ENCODE measurements at regions not wholly inside any gene's neighbourhood (a gene's known extent, or its start where the extent isn't known, plus 50 kb on each side); places are given as distances from the start of the nearest gene placed in this dataset.

DNA sequence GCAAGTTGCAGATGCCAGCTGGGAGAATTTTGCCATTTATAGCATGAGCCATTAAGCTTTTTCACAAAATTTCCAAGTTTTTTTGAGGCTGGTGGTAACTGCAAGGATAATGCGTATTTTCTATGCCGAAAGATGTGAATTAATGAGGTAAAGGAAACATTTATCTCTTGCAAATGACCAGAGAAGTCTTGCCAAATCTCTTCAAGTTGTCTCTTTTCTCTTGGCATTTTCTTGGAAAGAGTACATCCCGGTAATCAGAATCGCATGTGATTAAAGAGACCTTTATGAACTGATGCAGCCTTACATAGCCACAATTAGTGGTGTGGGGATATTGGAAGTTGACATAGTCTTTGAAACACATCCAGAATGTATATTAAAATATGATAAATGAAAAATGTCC lies 136.5 kb upstream of the MMADHC start (continued):
- TF ChIP-seq ARID3A (IDR thresholded peaks at IDR 0.05; ENCODE audit: borderline replicate concordance, low read depth, low read length) (no peak), NCOA1 (IDR thresholded peaks at IDR 0.05; ENCODE audit: low read depth) (no peak), KAT2B (IDR thresholded peaks at IDR 0.05; ENCODE audit: low read depth, low read length) (no peak)

GRCh38 chr2:149720615-149721014 lies 133.0 kb upstream of the MMADHC start:
- Histone ChIP-seq H3K36me3 (ENCODE audit: control insufficient read depth, insufficient read depth, low read length) (no peaks in the 10 kb centered on the region), H3K4me2 (ENCODE audit: insufficient read depth, low read length) (no peak overlapping the region), H2AFZ (ENCODE audit: low read depth, low read length) (no peak overlapping the region), H3K27me3 (ENCODE audit: control insufficient read depth in 2 of 2, insufficient read depth in 2 of 2, low read length in 2 of 2) (no peaks in the 10 kb centered on the region), H3K9me1 (ENCODE audit: control insufficient read depth, insufficient read depth, low read length) (no peaks in the 10 kb centered on the region), H3K79me2 (ENCODE audit: control insufficient read depth, insufficient read depth, low read length) (no peaks in the 10 kb centered on the region), H4K20me1 (replicated peaks; ENCODE audit: control insufficient read depth, insufficient read depth, low read length) (no peaks in the 10 kb centered on the region), H3K27ac (ENCODE audit: extremely low read depth, low read depth, low read length) (no peak overlapping the region), H3K4me1 (replicated peaks in 1 of 2; ENCODE audit: control insufficient read depth in 2 of 2, insufficient read depth in 2 of 2, low read length in 2 of 2) (no peaks in the 10 kb centered on the region), H3K9me3 (replicated peaks; ENCODE audit: control insufficient read depth, insufficient read depth, low read depth, low read length) (no peaks in the 10 kb centered on the region), H3K4me3 (no peak overlapping the region), H3K9ac (ENCODE audit: insufficient read depth in 1 of 2, low read depth in 2 of 2, low read length in 2 of 2) (no peak overlapping the region)
- FAIRE-seq (no peak), DNase-seq (ENCODE audit: extremely low read depth in 1 of 4, low spot score in 3 of 4) (no peak), ATAC-seq (no peak)
- in situ Hi-C loops (cut with MboI) (no loop called here), intact Hi-C loops (cut with micrococcal nuclease) (no loop called here)
- POLR2A ChIA-PET = no interaction called here
- CTCF ChIA-PET (ENCODE audit: low intra/inter-chr PET ratio) = interaction anchor here (0.6 kb wide), 1 partner anchor 110 kb away, joined by 3 read pairs; no protein-coding TSS in a partner anchor
- BruUV-seq (replicated peaks) = no TSS peak
- 0% methylated on average over 2 of the region's 2 CpGs for WGBS (ENCODE audit: insufficient coverage, low coverage, missing lambda C conversion rate)
- TF ChIP-seq HMGN3 (IDR thresholded peaks at IDR 0.05; ENCODE audit: borderline replicate concordance, extremely low read depth, insufficient read length, low read depth, low read length) (no peak), NFRKB (IDR thresholded peaks at IDR 0.05; ENCODE audit: low read depth) (no peak), ZFP1 (CRISPR knock-in tag; IDR thresholded peaks at IDR 0.05) (no peak), CREB1 (IDR thresholded peaks at IDR 0.05) (no peak), CREB1 (CRISPR knock-in tag; IDR thresholded peaks at IDR 0.05) (no peak), TEAD4 (IDR thresholded peaks at IDR 0.05; ENCODE audit: low read length) (no peak), TEAD4 (CRISPR knock-in tag; IDR thresholded peaks at IDR 0.05; ENCODE audit: borderline replicate concordance) (no peak), DPF2 (IDR thresholded peaks at IDR 0.05) (no peak), TCF7 (IDR thresholded peaks at IDR 0.05; ENCODE audit: borderline replicate concordance) (no peak), SMAD4 (CRISPR knock-in tag; conservative IDR thresholded peaks at IDR 0.05) (no peak), ARNT (IDR thresholded peaks at IDR 0.05) (no peak), NFIC (IDR thresholded peaks at IDR 0.05) (no peak), CBX2 (IDR thresholded peaks at IDR 0.05; ENCODE audit: insufficient read depth, low read length, poor library complexity, severe bottlenecking) (no peak), NFYB (IDR thresholded peaks at IDR 0.05; ENCODE audit: extremely low read depth, insufficient read length) (no peak), HLTF (IDR thresholded peaks at IDR 0.05) (no peak)
- TF ChIP-seq, protein P1, sequence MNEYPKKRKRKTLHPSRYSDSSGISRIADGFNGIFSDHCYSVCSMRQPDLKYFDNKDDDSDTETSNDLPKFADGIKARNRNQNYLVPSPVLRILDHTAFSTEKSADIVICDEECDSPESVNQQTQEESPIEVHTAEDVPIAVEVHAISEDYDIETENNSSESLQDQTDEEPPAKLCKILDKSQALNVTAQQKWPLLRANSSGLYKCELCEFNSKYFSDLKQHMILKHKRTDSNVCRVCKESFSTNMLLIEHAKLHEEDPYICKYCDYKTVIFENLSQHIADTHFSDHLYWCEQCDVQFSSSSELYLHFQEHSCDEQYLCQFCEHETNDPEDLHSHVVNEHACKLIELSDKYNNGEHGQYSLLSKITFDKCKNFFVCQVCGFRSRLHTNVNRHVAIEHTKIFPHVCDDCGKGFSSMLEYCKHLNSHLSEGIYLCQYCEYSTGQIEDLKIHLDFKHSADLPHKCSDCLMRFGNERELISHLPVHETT (CRISPR knock-in tag; conservative IDR thresholded peaks at IDR 0.05 in 1 of 2, IDR thresholded peaks at IDR 0.05 in 1 of 2) = no peak
- TF ChIP-seq, protein P2, sequence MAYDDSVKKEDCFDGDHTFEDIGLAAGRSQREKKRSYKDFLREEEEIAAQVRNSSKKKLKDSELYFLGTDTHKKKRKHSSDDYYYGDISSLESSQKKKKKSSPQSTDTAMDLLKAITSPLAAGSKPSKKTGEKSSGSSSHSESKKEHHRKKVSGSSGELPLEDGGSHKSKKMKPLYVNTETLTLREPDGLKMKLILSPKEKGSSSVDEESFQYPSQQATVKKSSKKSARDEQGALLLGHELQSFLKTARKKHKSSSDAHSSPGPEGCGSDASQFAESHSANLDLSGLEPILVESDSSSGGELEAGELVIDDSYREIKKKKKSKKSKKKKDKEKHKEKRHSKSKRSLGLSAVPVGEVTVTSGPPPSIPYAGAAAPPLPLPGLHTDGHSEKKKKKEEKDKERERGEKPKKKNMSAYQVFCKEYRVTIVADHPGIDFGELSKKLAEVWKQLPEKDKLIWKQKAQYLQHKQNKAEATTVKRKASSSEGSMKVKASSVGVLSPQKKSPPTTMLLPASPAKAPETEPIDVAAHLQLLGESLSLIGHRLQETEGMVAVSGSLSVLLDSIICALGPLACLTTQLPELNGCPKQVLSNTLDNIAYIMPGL (CRISPR knock-in tag; IDR thresholded peaks at IDR 0.05) = no peak

All from K562 (cell line).